Uterus (tissue), 2 donors: ENCODE measurements at regions not wholly inside any gene's neighbourhood (a gene's known extent, or its start where the extent isn't known, plus 50 kb on each side); places are given as distances from the start of the nearest gene placed in this dataset.

ENCODE experiments used
- POLR2A ChIP-seq, 2 donors: fragments of 450-650 bp; IDR thresholded peaks; one replicate each; pipeline ENCODE4 v1.6.1; 2016; ENCODE audit warnings: antibody characterized with exemption in 2 of 2, mild to moderate bottlenecking in 1 of 2, moderate library complexity in 1 of 2
- TF ChIP-seq, protein P1 (sequence below), 4 experiments: fragments of 200-600 bp in 2 of 4; fragments of 450-650 bp in 2 of 4; sonication (generic) in 2 of 4; IDR thresholded peaks; one replicate each; pipeline ENCODE4 v1.5.1; 2016 to 2019; ENCODE audit warnings: antibody characterized with exemption in 4 of 4, mild to moderate bottlenecking in 2 of 4, moderate library complexity in 1 of 4

- TF ChIP-seq, protein P1, sequence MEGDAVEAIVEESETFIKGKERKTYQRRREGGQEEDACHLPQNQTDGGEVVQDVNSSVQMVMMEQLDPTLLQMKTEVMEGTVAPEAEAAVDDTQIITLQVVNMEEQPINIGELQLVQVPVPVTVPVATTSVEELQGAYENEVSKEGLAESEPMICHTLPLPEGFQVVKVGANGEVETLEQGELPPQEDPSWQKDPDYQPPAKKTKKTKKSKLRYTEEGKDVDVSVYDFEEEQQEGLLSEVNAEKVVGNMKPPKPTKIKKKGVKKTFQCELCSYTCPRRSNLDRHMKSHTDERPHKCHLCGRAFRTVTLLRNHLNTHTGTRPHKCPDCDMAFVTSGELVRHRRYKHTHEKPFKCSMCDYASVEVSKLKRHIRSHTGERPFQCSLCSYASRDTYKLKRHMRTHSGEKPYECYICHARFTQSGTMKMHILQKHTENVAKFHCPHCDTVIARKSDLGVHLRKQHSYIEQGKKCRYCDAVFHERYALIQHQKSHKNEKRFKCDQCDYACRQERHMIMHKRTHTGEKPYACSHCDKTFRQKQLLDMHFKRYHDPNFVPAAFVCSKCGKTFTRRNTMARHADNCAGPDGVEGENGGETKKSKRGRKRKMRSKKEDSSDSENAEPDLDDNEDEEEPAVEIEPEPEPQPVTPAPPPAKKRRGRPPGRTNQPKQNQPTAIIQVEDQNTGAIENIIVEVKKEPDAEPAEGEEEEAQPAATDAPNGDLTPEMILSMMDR (IDR thresholded peaks at IDR 0.05) = no peak
- no peak for TF ChIP-seq POLR2A (IDR thresholded peaks at IDR 0.05)
Observed at GRCh38 chr3:193870376-193871219, 265.4 kb upstream of the HES1 start.
